Gastrocnemius medialis (tissue), 4 donors: ENCODE measurements at regions not wholly inside any gene's neighbourhood (a gene's known extent, or its start where the extent isn't known, plus 50 kb on each side); places are given as distances from the start of the nearest gene placed in this dataset.

Experiments used
- ATAC-seq, 2 donors: fragments of 150-250 bp; one replicate each; pipeline ENCODE4 v1.9.1; 2016
- DNase-seq, 2 donors: peaks; one replicate each; pipeline ENCODE4 v3.0.0-alpha.2; 2019
- H3K27ac ChIP-seq, 4 donors: fragments of 200-600 bp; sonication (generic); 1 replicate in 1 of 4; 2 replicates in 3 of 4; pipeline ENCODE4 v1.5.1; 2016 to 2018; ENCODE audit warnings: mild to moderate bottlenecking in 2 of 4, moderate library complexity in 1 of 4
- H3K27me3 ChIP-seq, 3 donors: fragments of 200-600 bp; sonication (generic) in 2 of 3; 1 replicate in 1 of 3; 2 replicates in 2 of 3; pipeline versions ENCODE4 v1.5.1 to v1.6.0; 2016 to 2019; ENCODE audit warnings: mild to moderate bottlenecking in 1 of 3, moderate library complexity in 1 of 3
- H3K36me3 ChIP-seq, 2 donors: fragments of 200-600 bp; sonication (generic) in 1 of 2; one replicate each; pipeline ENCODE4 v1.5.1; 2017 to 2018
- H3K4me1 ChIP-seq, 2 donors: fragments of 200-600 bp; sonication (generic) in 1 of 2; one replicate each; pipeline ENCODE4 v1.5.1; 2016 to 2017; ENCODE audit warnings: mild to moderate bottlenecking in 2 of 2
- H3K4me3 ChIP-seq, 4 donors: fragments of 200-600 bp; sonication (generic) in 3 of 4; 1 replicate in 1 of 4; 2 replicates in 3 of 4; pipeline ENCODE4 v1.5.1; 2016 to 2019; ENCODE audit warnings: mild to moderate bottlenecking in 2 of 4
- H3K9me3 ChIP-seq, 3 donors: fragments of 200-600 bp; sonication (generic) in 2 of 3; 1 replicate in 1 of 3; 2 replicates in 2 of 3; pipeline ENCODE4 v1.5.1; 2016 to 2019
- POLR2A ChIP-seq, 2 donors: fragments of 450-650 bp; IDR thresholded peaks; one replicate each; pipeline ENCODE4 v1.6.1; 2017; ENCODE audit warnings: antibody characterized with exemption in 2 of 2, mild to moderate bottlenecking in 2 of 2, moderate library complexity in 2 of 2
- in situ Hi-C, 4 donors: fragments of 200-750 bp; cut with MboI; loops; one replicate each; pipeline versions ENCODE4 v1.15.0 to v1.8.0; 2017; ENCODE audit warnings: low sequenced_read_pairs in 4 of 4
- intact Hi-C: fragments of 100-400 bp; cut with DNase I; formaldehyde crosslinking; loops from one replicate; pipeline ENCODE4 v1.15.1; 2023; ENCODE audit warnings: low total_unique reads
- TF ChIP-seq, protein P1 (sequence below), 5 experiments: fragments of 450-650 bp in 3 of 5; fragments of 200-600 bp in 2 of 5; sonication (generic) in 2 of 5; IDR thresholded peaks in 4 of 5; conservative IDR thresholded peaks in 1 of 5; 1 replicate in 4 of 5; 2 replicates in 1 of 5; pipeline ENCODE4 v1.5.1; 2016 to 2019; ENCODE audit warnings: antibody characterized with exemption in 5 of 5, mild to moderate bottlenecking in 3 of 5, moderate library complexity in 3 of 5

DNA sequence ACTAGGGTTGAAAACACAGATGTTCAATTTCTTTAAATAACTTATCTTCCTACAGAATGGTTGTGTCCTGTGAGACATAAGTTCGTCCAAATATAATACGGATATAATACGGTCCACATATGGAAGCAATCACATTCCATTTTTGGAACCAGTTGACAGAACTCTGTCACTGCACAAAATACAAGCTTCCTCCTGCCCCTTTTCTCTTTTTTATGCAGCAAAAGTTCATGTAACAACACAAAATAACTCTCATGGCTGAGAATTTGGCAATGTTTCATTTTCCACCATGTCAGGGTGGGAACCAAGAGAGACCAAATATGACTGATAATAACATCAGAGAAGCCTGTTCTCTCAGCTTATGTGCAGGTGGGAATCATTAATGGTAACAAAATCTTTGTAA, 158.1 kb upstream of the ZNF385D start:
- ATAC-seq (no peak), DNase-seq (no peak)
- Histone ChIP-seq H3K36me3 (no peaks in the 10 kb centered on the region), H3K4me1 (no peaks in the 10 kb centered on the region), H3K27ac (no peak overlapping the region), H3K27me3 (no peaks in the 10 kb centered on the region), H3K9me3 (no peaks in the 10 kb centered on the region), H3K4me3 (no peak overlapping the region)
- in situ Hi-C loops (no loop called here), intact Hi-C loops (no loop called here)
- TF ChIP-seq POLR2A (IDR thresholded peaks at IDR 0.05), result no peak
- TF ChIP-seq, protein P1, sequence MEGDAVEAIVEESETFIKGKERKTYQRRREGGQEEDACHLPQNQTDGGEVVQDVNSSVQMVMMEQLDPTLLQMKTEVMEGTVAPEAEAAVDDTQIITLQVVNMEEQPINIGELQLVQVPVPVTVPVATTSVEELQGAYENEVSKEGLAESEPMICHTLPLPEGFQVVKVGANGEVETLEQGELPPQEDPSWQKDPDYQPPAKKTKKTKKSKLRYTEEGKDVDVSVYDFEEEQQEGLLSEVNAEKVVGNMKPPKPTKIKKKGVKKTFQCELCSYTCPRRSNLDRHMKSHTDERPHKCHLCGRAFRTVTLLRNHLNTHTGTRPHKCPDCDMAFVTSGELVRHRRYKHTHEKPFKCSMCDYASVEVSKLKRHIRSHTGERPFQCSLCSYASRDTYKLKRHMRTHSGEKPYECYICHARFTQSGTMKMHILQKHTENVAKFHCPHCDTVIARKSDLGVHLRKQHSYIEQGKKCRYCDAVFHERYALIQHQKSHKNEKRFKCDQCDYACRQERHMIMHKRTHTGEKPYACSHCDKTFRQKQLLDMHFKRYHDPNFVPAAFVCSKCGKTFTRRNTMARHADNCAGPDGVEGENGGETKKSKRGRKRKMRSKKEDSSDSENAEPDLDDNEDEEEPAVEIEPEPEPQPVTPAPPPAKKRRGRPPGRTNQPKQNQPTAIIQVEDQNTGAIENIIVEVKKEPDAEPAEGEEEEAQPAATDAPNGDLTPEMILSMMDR (IDR thresholded peaks at IDR 0.05 in 4 of 5, conservative IDR thresholded peaks at IDR 0.05 in 1 of 5), result no peak

DNA sequence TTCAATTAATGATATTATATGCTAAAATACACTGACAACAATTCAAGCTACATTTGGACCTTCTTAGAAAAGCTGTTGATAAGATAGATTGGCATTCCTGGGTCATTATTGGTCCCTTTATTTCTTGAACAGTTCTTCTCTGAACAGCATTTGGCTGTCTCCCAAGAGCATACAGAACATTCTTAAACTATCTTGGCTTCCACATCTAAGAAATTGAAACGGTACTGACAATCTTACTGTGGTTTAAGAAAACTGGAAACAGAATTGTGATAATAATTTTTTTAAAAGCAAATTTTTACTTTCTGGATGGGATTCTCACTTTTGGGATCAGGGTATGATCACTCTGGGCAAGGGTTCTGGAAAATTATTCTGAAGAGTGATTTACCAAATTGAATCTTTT, 161.7 kb upstream of the ZNF385D start:
- no peak overlapping the region for H3K4me3 ChIP-seq
- H3K4me1 ChIP-seq, result no peaks in the 10 kb centered on the region
- H3K36me3 ChIP-seq, result no peaks in the 10 kb centered on the region
- no peaks in the 10 kb centered on the region for H3K27me3 ChIP-seq
- H3K27ac ChIP-seq, result no peak overlapping the region
- DNase-seq (no peak), ATAC-seq (no peak)
- intact Hi-C loops (no loop called here), in situ Hi-C loops (no loop called here)
- TF ChIP-seq POLR2A (IDR thresholded peaks at IDR 0.05), result no peak
- TF ChIP-seq, protein P1 (IDR thresholded peaks at IDR 0.05 in 4 of 5, conservative IDR thresholded peaks at IDR 0.05 in 1 of 5), result no peak
- no peaks in the 10 kb centered on the region for H3K9me3 ChIP-seq

DNA sequence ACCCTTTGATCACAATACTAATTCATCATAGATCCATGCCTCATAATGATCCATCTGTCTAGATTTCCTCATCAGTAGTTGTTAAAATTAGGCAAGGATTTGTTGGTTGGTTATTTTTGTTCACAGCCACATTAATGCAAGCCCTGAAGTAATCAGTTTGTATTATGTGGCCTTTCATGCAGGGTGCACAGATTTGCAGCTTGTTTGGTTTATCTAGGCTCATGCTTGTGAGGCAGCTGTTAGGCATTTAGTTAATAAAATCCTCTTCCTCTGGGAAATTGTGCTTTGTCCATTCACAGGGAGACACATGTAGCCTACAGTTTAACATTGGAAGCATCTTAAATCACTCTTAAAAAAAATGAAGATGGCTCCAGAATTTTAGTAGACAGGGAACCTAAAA, 162.8 kb upstream of the ZNF385D start:
- Histone ChIP-seq H3K27ac (no peak overlapping the region), H3K4me1 (no peaks in the 10 kb centered on the region), H3K9me3 (no peaks in the 10 kb centered on the region), H3K4me3 (no peak overlapping the region), H3K36me3 (no peaks in the 10 kb centered on the region), H3K27me3 (no peaks in the 10 kb centered on the region)
- TF ChIP-seq, protein P1 (IDR thresholded peaks at IDR 0.05 in 4 of 5, conservative IDR thresholded peaks at IDR 0.05 in 1 of 5), result no peak
- no peak for TF ChIP-seq POLR2A (IDR thresholded peaks at IDR 0.05)
- in situ Hi-C loops, result no loop called here
- ATAC-seq, result no peak
- no peak for DNase-seq
- intact Hi-C loops, result no loop called here

DNA sequence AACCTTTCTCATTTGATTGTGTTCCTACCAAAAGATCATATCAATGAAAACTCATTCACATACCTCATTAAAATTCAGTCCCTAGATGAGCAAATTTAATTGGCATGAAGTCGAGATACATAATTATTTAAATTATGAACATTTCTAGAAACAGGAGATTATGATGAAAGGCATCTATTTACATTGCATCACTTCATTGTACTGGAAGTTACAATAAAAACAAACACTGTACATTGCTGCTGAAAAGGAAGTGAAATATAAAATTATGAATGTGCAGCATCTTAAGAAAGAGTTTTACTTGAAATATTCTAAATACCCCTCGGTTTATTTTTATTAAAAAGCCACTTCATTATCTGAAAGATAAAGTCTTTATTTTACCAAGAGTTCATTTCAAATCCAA, 163.4 kb upstream of the ZNF385D start:
- Histone ChIP-seq H3K27me3 (no peaks in the 10 kb centered on the region), H3K36me3 (no peaks in the 10 kb centered on the region), H3K9me3 (no peaks in the 10 kb centered on the region), H3K27ac (no peak overlapping the region), H3K4me1 (no peaks in the 10 kb centered on the region), H3K4me3 (no peak overlapping the region)
- in situ Hi-C loops, result no loop called here
- DNase-seq (no peak), ATAC-seq (no peak)
- TF ChIP-seq POLR2A (IDR thresholded peaks at IDR 0.05), result no peak
- TF ChIP-seq, protein P1 (IDR thresholded peaks at IDR 0.05 in 4 of 5, conservative IDR thresholded peaks at IDR 0.05 in 1 of 5), result no peak
- intact Hi-C loops, result no loop called here

DNA sequence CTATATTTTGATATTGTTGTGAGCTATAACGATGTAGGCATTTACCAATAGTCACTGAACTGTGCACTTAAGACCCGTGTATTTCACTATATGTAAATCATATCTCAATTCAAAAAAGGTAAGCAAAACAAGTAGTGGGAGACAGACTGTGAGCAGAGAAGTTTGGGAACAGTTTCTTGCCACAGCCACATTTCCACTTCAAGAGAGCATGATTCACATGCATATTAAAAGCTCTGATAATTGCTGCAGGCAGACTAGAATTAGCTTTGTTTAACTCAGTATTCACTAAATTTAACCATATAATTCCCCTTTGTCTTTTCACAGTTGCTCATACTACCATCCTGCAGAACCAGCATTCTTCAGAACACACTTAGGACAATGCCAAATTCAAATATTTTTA, 168.4 kb upstream of the ZNF385D start:
- Histone ChIP-seq H3K4me3 (no peak overlapping the region), H3K27ac (no peak overlapping the region)
- in situ Hi-C loops, result no loop called here

More for the DNA sequence above, 168.4 kb upstream of the ZNF385D start:
- no peak for ATAC-seq
- no peak for TF ChIP-seq POLR2A (IDR thresholded peaks at IDR 0.05)
- TF ChIP-seq, protein P1 (IDR thresholded peaks at IDR 0.05 in 4 of 5, conservative IDR thresholded peaks at IDR 0.05 in 1 of 5), result no peak
- Histone ChIP-seq H3K4me1 (no peaks in the 10 kb centered on the region), H3K9me3 (no peaks in the 10 kb centered on the region), H3K36me3 (no peaks in the 10 kb centered on the region), H3K27me3 (no peaks in the 10 kb centered on the region)
- intact Hi-C loops, result no loop called here
- DNase-seq, result no peak
